ENCODE measurements at regions not wholly inside any gene's neighbourhood (a gene's known extent, or its start where the extent isn't known, plus 50 kb on each side); places are given as distances from the start of the nearest gene placed in this dataset.

GRCh38 chr4:123996718-123997510 is 600.3 kb downstream of the SPRY1 start:
- Histone ChIP-seq H3K9me3 (ENCODE audit: control insufficient read depth, low read depth, low read length) (no peaks in the 10 kb centered on the region), H3K4me1 (ENCODE audit: control insufficient read depth, insufficient read depth, low read length) (no peaks in the 10 kb centered on the region), H3K27ac (ENCODE audit: low read length) (no peak overlapping the region), H3K4me3 (ENCODE audit: low read length) (no peak overlapping the region), H3K36me3 (ENCODE audit: control insufficient read depth, insufficient read depth, low read length) (no peaks in the 10 kb centered on the region), H3K27me3 (ENCODE audit: control insufficient read depth, insufficient read depth, low read length) (no peaks in the 10 kb centered on the region)
- no CpG with 5 or more reads among the region's 3 CpGs for WGBS (ENCODE audit: insufficient coverage, low lambda C conversion rate)
- no peak for DNase-seq

- WGBS (ENCODE audit: insufficient coverage, low lambda C conversion rate): no CpG with 5 or more reads among the region's 1 CpG
- H3K9me3 ChIP-seq (ENCODE audit: control insufficient read depth, low read depth, low read length): no peaks in the 10 kb centered on the region
- H3K4me1 ChIP-seq (ENCODE audit: control insufficient read depth, insufficient read depth, low read length): no peaks in the 10 kb centered on the region
Measured at GRCh38 chr4:123997776-123998449, 601.3 kb downstream of the SPRY1 start.

GRCh38 chr4:124000233-124000632 is 603.6 kb downstream of the SPRY1 start:
- no peaks in the 10 kb centered on the region for H3K4me1 ChIP-seq (ENCODE audit: control insufficient read depth, insufficient read depth, low read length)
- no peak for DNase-seq
- H3K9me3 ChIP-seq (ENCODE audit: control insufficient read depth, low read depth, low read length): no peaks in the 10 kb centered on the region
- no peaks in the 10 kb centered on the region for H3K27me3 ChIP-seq (ENCODE audit: control insufficient read depth, insufficient read depth, low read length)
- WGBS (ENCODE audit: insufficient coverage, low lambda C conversion rate): 71% methylated on average over 2 of the region's 2 CpGs
- H3K27ac ChIP-seq (ENCODE audit: low read length): no peak overlapping the region
- no peaks in the 10 kb centered on the region for H3K36me3 ChIP-seq (ENCODE audit: control insufficient read depth, insufficient read depth, low read length)
- H3K4me3 ChIP-seq (ENCODE audit: low read length): no peak overlapping the region

More at GRCh38 chr4:123997776-123998449, 601.3 kb downstream of the SPRY1 start:
- no peaks in the 10 kb centered on the region for H3K27me3 ChIP-seq (ENCODE audit: control insufficient read depth, insufficient read depth, low read length)
- DNase-seq: peak in 1 of 2 donors; percentile 40
- no peak overlapping the region for H3K4me3 ChIP-seq (ENCODE audit: low read length)
- H3K27ac ChIP-seq (ENCODE audit: low read length): no peak overlapping the region
- no peaks in the 10 kb centered on the region for H3K36me3 ChIP-seq (ENCODE audit: control insufficient read depth, insufficient read depth, low read length)

GRCh38 chr4:124015766-124016165 is 619.2 kb downstream of the SPRY1 start:
- H3K4me3 ChIP-seq (ENCODE audit: low read length): no peak overlapping the region
- peak; percentile 61 to 73 for DNase-seq
- H3K27me3 ChIP-seq (ENCODE audit: control insufficient read depth, insufficient read depth, low read length): no peaks in the 10 kb centered on the region
- H3K9me3 ChIP-seq (ENCODE audit: control insufficient read depth, low read depth, low read length): no peaks in the 10 kb centered on the region
- H3K27ac ChIP-seq (ENCODE audit: low read length): peak overlapping the region; percentile 56
- H3K36me3 ChIP-seq (ENCODE audit: control insufficient read depth, insufficient read depth, low read length): no peaks in the 10 kb centered on the region
- H3K4me1 ChIP-seq (ENCODE audit: control insufficient read depth, insufficient read depth, low read length): peaks cover 14% of the 10 kb centered on the region
- 0% methylated on average over 1 of the region's 1 CpG for WGBS (ENCODE audit: insufficient coverage, low lambda C conversion rate)

GRCh38 chr4:124017185-124017785 is 620.7 kb downstream of the SPRY1 start:
- peak overlapping the region; percentile 58 for H3K27ac ChIP-seq (ENCODE audit: low read length)
- H3K27me3 ChIP-seq (ENCODE audit: control insufficient read depth, insufficient read depth, low read length): no peaks in the 10 kb centered on the region
- H3K4me3 ChIP-seq (ENCODE audit: low read length): no peak overlapping the region
- peaks cover 14% of the 10 kb centered on the region for H3K4me1 ChIP-seq (ENCODE audit: control insufficient read depth, insufficient read depth, low read length)
- DNase-seq: no peak
- H3K36me3 ChIP-seq (ENCODE audit: control insufficient read depth, insufficient read depth, low read length): no peaks in the 10 kb centered on the region
- no CpG with 5 or more reads among the region's 8 CpGs for WGBS (ENCODE audit: insufficient coverage, low lambda C conversion rate)
- H3K9me3 ChIP-seq (ENCODE audit: control insufficient read depth, low read depth, low read length): no peaks in the 10 kb centered on the region

- Histone ChIP-seq H3K27ac (ENCODE audit: low read length) (peak overlapping the region; percentile 81), H3K27me3 (ENCODE audit: control insufficient read depth, insufficient read depth, low read length) (no peaks in the 10 kb centered on the region), H3K4me1 (ENCODE audit: control insufficient read depth, insufficient read depth, low read length) (peaks cover 14% of the 10 kb centered on the region), H3K9me3 (ENCODE audit: control insufficient read depth, low read depth, low read length) (no peaks in the 10 kb centered on the region), H3K36me3 (ENCODE audit: control insufficient read depth, insufficient read depth, low read length) (no peaks in the 10 kb centered on the region), H3K4me3 (ENCODE audit: low read length) (no peak overlapping the region)
- peak; percentile 79 to 91 for DNase-seq
- WGBS (ENCODE audit: insufficient coverage, low lambda C conversion rate): 64% methylated on average over 3 of the region's 7 CpGs
Measured at GRCh38 chr4:124018383-124019317, 622.1 kb downstream of the SPRY1 start.

GRCh38 chr4:124019749-124020549 is 623.4 kb downstream of the SPRY1 start:
- DNase-seq: no peak

GRCh38 chr4:124025000-124025399 is 628.4 kb downstream of the SPRY1 start:
- no peak for DNase-seq
- no peak overlapping the region for H3K27ac ChIP-seq (ENCODE audit: low read length)
- H3K4me3 ChIP-seq (ENCODE audit: low read length): no peak overlapping the region
- H3K9me3 ChIP-seq (ENCODE audit: control insufficient read depth, low read depth, low read length): no peaks in the 10 kb centered on the region
- H3K36me3 ChIP-seq (ENCODE audit: control insufficient read depth, insufficient read depth, low read length): no peaks in the 10 kb centered on the region
- no CpG with 5 or more reads among the region's 3 CpGs for WGBS (ENCODE audit: insufficient coverage, low lambda C conversion rate)
- peaks cover 4% of the 10 kb centered on the region for H3K4me1 ChIP-seq (ENCODE audit: control insufficient read depth, insufficient read depth, low read length)
- no peaks in the 10 kb centered on the region for H3K27me3 ChIP-seq (ENCODE audit: control insufficient read depth, insufficient read depth, low read length)

More at GRCh38 chr4:124019749-124020549, 623.4 kb downstream of the SPRY1 start:
- Histone ChIP-seq H3K4me3 (ENCODE audit: low read length) (no peak overlapping the region), H3K27me3 (ENCODE audit: control insufficient read depth, insufficient read depth, low read length) (no peaks in the 10 kb centered on the region), H3K4me1 (ENCODE audit: control insufficient read depth, insufficient read depth, low read length) (peaks cover 14% of the 10 kb centered on the region), H3K9me3 (ENCODE audit: control insufficient read depth, low read depth, low read length) (no peaks in the 10 kb centered on the region), H3K36me3 (ENCODE audit: control insufficient read depth, insufficient read depth, low read length) (no peaks in the 10 kb centered on the region), H3K27ac (ENCODE audit: low read length) (peak overlapping the region; percentile 81)
- no CpG with 5 or more reads among the region's 4 CpGs for WGBS (ENCODE audit: insufficient coverage, low lambda C conversion rate)

GRCh38 chr4:124025428-124025827 is 628.8 kb downstream of the SPRY1 start:
- H3K4me1 ChIP-seq (ENCODE audit: control insufficient read depth, insufficient read depth, low read length): peaks cover 3% of the 10 kb centered on the region
- H3K27ac ChIP-seq (ENCODE audit: low read length): no peak overlapping the region
- no peak overlapping the region for H3K4me3 ChIP-seq (ENCODE audit: low read length)
- H3K27me3 ChIP-seq (ENCODE audit: control insufficient read depth, insufficient read depth, low read length): no peaks in the 10 kb centered on the region
- DNase-seq: no peak
- no peaks in the 10 kb centered on the region for H3K36me3 ChIP-seq (ENCODE audit: control insufficient read depth, insufficient read depth, low read length)
- H3K9me3 ChIP-seq (ENCODE audit: control insufficient read depth, low read depth, low read length): no peaks in the 10 kb centered on the region
- WGBS (ENCODE audit: insufficient coverage, low lambda C conversion rate): 93% methylated on average over 2 of the region's 9 CpGs

Measured in large intestine (tissue), 3 donors.